ENCODE measurements at regions not wholly inside any gene's neighbourhood (a gene's known extent, or its start where the extent isn't known, plus 50 kb on each side); places are given as distances from the start of the nearest gene placed in this dataset.

DNA sequence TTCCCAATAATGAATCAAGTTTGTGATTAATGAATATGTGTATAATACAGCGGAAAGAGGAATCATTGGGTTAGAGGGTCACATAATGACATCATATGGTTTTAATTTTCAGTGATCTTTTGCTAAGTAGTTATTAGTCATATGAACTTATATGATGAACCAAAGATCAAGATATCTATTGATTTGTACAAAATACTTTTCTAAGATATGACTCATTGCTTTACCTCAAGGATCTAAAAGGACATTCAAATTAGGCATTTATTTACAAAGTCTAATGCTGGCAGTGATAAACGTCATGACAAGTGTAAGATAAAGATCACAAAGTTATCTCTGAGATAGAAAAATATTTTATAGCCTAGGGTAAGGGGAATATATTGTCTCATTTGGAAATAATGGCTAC is 417.8 kb downstream of the RPL10L start:
- TF ChIP-seq EP300 (IDR thresholded peaks at IDR 0.05): no peak
- TF ChIP-seq, protein P1, sequence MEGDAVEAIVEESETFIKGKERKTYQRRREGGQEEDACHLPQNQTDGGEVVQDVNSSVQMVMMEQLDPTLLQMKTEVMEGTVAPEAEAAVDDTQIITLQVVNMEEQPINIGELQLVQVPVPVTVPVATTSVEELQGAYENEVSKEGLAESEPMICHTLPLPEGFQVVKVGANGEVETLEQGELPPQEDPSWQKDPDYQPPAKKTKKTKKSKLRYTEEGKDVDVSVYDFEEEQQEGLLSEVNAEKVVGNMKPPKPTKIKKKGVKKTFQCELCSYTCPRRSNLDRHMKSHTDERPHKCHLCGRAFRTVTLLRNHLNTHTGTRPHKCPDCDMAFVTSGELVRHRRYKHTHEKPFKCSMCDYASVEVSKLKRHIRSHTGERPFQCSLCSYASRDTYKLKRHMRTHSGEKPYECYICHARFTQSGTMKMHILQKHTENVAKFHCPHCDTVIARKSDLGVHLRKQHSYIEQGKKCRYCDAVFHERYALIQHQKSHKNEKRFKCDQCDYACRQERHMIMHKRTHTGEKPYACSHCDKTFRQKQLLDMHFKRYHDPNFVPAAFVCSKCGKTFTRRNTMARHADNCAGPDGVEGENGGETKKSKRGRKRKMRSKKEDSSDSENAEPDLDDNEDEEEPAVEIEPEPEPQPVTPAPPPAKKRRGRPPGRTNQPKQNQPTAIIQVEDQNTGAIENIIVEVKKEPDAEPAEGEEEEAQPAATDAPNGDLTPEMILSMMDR (IDR thresholded peaks at IDR 0.05): no peak
- no peak for TF ChIP-seq POLR2A (IDR thresholded peaks at IDR 0.05)
- TF ChIP-seq POLR2AphosphoS5 (IDR thresholded peaks at IDR 0.05): no peak

All from sigmoid colon (tissue), 4 donors.